Erythroblast (primary cell): ENCODE measurements at regions not wholly inside any gene's neighbourhood (a gene's known extent, or its start where the extent isn't known, plus 50 kb on each side); places are given as distances from the start of the nearest gene placed in this dataset.

Experiments
- GATA1 ChIP-seq: IDR thresholded peaks from 2 replicates; pipeline ENCODE4 v1.6.1; 2011; ENCODE audit warnings: low read depth, mild to moderate bottlenecking, control low read depth, low read length, moderate library complexity
- POLR2A ChIP-seq: IDR thresholded peaks from 2 replicates; pipeline ENCODE4 v1.6.1; 2011; ENCODE audit warnings: mild to moderate bottlenecking, low read length

- TF ChIP-seq POLR2A (no peak), GATA1 (no peak)
Observed at GRCh38 chr7:12917801-12918200, 230.4 kb downstream of the ARL4A start.
